Retina (tissue), 1 donor: ENCODE measurements at regions not wholly inside any gene's neighbourhood (a gene's known extent, or its start where the extent isn't known, plus 50 kb on each side); places are given as distances from the start of the nearest gene placed in this dataset.

Experiments
- DNase-seq: peaks from one replicate; pipeline ENCODE4 v3.0.0-alpha.2; 2016

DNA sequence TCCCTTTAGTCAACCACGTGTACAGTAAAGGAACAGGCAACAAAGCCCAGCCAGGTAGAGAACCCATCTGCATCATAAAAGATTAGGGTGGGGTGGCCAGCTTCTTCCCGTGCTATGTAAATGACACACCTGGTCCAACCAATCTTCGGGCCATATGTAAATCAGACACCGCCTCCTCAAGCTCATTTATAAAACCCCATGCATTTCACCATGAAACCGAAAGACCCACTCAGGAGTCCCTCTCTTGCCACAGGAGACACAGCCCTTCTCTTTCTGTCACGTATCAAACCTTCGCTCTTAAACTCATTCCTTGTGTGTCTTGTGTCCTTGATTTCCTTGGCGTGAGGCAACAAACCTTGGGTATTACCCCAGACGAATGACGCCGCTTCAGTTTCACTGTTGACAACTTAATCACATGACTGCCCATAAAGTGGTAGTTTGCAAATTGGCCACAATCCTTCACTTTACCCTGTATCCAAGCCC, 59.8 kb upstream of the TBPL2 start:
- no peak for DNase-seq

DNA sequence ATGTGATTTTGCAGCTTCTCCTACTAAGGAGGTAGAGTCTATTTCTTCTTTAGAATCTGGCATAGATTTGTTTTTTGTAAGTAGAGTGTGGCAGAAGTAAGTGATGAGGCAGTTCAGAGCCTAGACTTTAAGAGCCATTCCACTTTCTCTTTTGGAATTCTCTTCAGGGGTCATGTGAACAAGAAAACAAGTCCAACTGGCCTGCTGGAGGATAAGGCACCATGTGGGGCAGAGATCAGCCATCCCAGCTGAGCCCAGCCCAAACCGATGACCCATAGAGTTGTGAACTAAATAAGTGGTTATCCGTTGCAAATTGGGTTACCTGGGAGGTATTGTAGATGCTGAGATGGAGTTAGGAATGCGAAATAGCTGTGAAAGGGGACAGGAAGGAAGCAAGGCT, 60.3 kb upstream of the TBPL2 start:
- no peak for DNase-seq

DNA sequence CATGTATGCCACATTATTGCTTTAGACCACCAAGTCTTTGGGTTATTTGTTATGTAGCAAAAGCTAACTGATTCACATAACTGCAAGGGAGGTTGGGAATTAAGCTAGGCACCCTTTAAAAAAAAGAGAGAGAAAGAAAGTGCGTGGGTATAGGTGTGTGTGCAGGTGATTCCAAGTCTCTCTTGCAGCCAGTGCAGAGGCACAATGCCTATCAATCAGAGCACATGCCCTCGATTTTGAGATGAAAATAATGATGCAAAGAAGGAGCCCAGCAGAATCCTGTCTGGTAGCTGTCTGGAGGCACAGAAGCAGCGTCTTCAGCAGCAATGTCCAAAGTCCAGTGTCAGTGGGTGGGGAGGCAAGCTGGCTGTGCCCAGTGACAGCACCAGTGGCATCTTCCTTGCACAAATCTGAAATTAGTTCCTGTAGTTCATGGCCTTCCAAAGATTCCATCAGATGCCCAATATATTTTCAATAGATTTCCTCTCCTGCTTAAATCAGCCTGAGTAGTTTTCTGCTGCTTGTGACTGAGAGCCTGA, 62.4 kb upstream of the TBPL2 start:
- DNase-seq, result no peak

DNA sequence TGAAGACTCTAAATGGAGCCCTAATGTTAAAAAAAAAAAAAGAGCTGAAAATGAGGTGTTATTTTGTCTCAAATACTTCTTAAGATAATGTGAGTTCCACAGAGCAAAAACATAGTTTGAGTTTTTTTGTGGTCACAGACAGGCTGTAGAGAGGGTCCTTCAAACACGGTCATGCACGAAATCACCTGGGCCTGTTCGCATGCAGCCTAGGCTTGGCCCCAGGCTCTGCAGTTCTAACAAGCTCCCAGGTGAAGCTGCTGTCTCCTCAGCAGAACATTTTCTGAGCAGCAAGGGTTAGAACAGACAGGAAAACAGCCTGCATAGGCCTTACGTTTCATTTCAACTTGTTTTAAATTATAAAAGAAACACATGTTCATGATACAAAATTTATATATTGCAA, 65.4 kb upstream of the TBPL2 start:
- DNase-seq, result no peak

DNA sequence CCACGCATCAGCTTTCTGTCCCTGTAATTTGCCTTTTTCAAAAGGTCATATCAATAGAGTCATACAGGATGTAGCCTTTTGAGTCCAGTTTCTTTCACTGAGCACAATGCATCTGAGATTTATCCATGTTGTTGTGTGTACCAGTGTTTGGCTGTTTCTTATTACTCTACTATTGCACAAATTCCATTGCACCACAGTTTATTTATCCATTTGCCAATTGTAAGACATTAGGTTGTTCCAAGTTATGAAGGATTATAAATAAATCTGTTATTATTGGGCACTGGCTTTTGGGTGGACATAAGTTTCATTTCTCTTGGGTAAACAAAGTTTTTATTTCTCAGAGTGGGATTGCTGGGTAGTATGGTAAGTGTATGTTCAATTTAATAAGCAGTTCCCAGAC, 68.3 kb upstream of the TBPL2 start:
- no peak for DNase-seq

DNA sequence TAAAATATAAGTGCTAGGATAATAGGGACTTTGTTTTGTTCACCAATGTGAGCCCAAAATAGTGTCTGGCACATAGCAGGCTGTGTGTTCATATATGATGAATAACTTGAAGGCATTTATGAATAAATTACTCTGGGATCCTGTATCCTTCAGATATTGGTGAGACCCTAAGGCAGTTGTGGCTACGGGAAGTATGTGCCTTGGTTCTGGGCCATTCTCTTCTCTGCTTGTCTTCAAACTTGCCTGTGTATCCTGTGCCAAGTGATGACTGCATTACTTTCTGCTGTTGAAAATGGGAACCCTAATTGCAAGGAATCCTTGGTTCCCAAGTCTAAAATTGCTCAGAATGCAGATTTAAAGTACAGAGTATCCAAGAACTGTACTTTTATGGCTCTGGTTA, 67.6 kb upstream of the KTN1 start:
- DNase-seq, result no peak

DNA sequence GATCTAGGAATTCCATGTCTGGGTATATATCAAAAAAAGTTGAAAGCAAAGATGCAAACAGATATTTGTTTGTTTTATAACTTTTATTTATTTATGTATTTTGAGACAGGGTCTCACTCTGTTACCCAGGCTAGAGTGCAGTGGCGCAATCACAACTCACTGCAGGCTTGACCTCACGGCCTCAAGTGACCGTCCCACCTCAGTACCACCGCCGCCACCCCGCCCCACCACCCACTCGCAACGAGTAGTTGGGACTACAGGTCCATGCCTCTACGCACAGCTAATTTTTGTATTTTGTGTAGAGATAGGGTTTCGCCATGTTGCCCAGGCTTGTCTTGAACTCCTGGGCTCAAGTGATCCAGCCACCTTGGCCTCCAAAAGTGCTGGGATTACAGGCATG, 66.5 kb upstream of the KTN1 start:
- DNase-seq, result no peak

DNA sequence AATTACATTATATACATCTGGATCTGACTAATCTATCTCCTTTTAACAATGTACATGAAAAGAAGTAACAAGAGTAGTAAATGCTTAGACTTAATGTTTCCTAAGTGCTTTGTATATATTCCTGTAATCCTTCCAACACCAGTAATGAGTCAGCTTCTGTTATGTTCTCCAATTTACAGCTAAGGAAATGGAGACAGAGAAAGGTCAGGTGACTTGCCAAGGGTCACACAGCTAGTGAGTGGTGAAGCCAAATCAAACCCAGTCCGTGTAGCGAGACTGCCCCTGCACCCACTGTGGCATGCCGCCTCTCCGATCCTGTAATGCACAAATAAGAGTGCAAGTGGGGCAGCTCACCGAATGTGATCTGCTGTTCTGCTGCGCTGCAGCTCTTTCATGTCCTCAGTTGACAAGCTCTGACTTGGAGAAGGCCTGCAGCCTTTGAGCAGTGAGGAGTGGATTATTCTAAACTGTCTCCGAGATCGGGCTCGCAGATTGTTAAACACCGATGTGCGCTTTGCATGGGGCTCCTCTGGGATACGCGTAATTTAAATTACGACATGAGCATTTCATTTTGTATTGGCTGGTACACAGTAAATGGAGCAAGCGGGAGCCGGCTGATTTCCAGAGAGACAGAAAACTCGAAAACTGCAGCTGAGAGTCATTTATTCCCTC, 65.1 kb upstream of the KTN1 start:
- peak; percentile 25 for DNase-seq

DNA sequence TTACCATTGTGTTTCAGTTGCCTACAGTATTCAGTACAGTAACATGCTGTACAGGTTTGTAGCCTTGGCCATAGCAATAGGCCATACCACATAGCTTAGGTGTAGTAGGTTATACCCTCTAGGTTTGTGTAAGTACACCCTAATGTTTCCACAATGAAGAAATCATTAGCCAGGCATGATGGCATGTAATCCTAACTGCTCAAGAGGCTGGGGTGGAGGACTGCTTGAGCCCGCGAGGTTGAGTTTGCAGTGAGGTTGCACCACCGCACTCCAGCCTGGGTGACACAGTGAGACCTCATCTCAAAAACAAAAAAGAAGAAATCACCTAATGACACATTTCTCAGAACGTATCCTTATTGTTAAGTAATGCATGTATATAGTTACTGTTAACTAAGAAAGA, 63.2 kb upstream of the KTN1 start:
- DNase-seq, result no peak

DNA sequence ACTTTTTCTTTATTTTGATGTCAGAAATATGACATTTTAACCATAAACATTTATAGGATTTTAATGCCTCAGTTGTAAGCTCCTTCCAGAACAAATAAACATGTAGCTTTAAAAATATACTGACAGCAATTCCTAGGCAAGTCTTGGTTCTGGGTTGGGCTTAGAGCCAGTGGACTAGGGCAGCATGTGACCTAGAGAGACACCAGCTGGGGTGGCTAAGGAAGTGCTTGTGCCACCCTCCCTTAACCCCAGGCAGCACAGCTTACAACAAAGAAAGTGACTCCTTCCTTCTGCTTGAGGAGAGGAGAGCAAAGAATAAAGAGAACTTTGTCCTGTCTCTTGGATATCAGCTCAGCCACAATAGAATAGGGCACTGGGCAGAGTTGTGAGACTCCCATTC, 61.6 kb upstream of the KTN1 start:
- DNase-seq, result no peak

DNA sequence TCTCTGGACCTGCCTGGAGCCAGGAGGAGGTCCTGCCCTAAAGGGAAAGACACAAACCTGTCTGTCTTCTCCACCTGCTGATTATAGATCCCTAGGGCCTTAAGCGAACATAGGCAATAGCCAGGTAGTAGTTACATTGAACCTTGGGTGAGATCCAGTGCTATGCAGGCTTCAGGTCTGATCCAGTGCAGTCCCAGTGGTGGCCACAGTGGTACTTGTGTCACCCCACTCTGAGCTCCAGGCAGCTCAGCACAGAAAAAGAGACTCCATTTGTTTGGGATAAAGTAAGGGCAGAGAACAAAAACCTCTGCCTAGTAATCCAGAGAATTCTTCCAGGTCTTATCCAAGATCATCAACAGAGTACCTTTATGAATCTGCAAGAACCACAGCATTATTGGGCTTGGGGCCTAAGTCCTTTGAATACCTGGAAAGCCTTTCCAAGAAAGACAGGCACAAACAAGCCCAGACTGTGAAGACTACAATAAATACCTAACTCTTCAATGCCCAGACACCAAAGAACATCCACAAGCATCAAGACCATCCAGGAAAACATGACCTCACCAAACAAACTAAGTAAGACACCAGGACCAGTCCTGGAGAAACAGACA, 60.4 kb upstream of the KTN1 start:
- DNase-seq, result no peak

DNA sequence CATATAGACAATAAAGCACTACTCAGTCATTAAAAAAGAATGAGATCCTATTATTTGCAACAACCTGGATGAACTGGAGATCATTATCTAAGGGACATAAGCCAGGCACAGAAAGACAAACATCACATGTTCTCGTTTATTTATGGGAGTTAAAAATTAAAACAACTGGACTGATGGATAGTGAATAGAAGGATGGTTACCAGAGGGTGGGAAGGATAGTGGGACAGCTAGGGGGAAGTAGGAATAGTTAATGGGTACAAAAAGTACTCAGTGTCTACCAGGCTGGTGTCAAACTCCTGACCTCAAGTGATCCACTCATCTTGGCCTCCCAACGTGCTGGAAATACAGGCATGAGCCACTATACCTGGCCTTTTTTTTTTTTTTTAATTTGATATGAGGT, 56.7 kb upstream of the KTN1 start:
- no peak for DNase-seq
